ENCODE measurements at regions not wholly inside any gene's neighbourhood (a gene's known extent, or its start where the extent isn't known, plus 50 kb on each side); places are given as distances from the start of the nearest gene placed in this dataset.

DNA sequence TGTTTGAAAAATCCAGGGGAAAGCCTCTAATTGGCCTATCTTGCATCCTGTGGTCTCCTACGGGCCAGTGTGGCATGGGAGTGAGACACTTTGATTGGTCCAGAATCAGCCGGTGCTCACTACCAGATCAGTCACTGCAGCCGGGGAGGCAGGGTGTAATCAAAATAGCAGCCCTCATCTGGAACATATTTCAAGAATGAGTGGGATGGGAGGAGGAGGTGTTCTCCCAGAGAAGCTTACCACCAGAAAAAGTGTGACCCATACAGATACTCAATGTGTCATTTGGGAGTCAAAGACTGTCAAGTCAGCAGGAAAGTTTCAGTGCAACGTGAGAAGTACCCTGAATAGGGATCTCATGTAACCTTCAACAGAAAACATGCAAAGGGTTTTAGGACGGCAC lies 393.9 kb upstream of the SLC14A2 start:
- TF ChIP-seq, protein P1, sequence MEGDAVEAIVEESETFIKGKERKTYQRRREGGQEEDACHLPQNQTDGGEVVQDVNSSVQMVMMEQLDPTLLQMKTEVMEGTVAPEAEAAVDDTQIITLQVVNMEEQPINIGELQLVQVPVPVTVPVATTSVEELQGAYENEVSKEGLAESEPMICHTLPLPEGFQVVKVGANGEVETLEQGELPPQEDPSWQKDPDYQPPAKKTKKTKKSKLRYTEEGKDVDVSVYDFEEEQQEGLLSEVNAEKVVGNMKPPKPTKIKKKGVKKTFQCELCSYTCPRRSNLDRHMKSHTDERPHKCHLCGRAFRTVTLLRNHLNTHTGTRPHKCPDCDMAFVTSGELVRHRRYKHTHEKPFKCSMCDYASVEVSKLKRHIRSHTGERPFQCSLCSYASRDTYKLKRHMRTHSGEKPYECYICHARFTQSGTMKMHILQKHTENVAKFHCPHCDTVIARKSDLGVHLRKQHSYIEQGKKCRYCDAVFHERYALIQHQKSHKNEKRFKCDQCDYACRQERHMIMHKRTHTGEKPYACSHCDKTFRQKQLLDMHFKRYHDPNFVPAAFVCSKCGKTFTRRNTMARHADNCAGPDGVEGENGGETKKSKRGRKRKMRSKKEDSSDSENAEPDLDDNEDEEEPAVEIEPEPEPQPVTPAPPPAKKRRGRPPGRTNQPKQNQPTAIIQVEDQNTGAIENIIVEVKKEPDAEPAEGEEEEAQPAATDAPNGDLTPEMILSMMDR (IDR thresholded peaks at IDR 0.05 in 2 of 3, conservative IDR thresholded peaks at IDR 0.05 in 1 of 3; ENCODE audit: borderline replicate concordance in 1 of 3, insufficient read depth in 1 of 3, low read depth in 2 of 3, low read length in 2 of 3) = no peak
- TF ChIP-seq ZFX (IDR thresholded peaks at IDR 0.05) (no peak), POLR2A (IDR thresholded peaks at IDR 0.05; ENCODE audit: borderline replicate concordance, extremely low read depth, insufficient read depth, insufficient read length) (no peak), EZH2 (IDR thresholded peaks at IDR 0.05) (no peak)
- TF ChIP-seq, protein P2, sequence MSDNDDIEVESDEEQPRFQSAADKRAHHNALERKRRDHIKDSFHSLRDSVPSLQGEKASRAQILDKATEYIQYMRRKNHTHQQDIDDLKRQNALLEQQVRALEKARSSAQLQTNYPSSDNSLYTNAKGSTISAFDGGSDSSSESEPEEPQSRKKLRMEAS (IDR thresholded peaks at IDR 0.05) = no peak
- TF ChIP-seq, protein P3, sequence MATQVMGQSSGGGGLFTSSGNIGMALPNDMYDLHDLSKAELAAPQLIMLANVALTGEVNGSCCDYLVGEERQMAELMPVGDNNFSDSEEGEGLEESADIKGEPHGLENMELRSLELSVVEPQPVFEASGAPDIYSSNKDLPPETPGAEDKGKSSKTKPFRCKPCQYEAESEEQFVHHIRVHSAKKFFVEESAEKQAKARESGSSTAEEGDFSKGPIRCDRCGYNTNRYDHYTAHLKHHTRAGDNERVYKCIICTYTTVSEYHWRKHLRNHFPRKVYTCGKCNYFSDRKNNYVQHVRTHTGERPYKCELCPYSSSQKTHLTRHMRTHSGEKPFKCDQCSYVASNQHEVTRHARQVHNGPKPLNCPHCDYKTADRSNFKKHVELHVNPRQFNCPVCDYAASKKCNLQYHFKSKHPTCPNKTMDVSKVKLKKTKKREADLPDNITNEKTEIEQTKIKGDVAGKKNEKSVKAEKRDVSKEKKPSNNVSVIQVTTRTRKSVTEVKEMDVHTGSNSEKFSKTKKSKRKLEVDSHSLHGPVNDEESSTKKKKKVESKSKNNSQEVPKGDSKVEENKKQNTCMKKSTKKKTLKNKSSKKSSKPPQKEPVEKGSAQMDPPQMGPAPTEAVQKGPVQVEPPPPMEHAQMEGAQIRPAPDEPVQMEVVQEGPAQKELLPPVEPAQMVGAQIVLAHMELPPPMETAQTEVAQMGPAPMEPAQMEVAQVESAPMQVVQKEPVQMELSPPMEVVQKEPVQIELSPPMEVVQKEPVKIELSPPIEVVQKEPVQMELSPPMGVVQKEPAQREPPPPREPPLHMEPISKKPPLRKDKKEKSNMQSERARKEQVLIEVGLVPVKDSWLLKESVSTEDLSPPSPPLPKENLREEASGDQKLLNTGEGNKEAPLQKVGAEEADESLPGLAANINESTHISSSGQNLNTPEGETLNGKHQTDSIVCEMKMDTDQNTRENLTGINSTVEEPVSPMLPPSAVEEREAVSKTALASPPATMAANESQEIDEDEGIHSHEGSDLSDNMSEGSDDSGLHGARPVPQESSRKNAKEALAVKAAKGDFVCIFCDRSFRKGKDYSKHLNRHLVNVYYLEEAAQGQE (IDR thresholded peaks at IDR 0.05; ENCODE audit: low read depth) = no peak
